Brain microvascular endothelial cell (primary cell): ENCODE measurements at regions not wholly inside any gene's neighbourhood (a gene's known extent, or its start where the extent isn't known, plus 50 kb on each side); places are given as distances from the start of the nearest gene placed in this dataset.

Experiments
- DNase-seq: peaks from one replicate; pipeline ENCODE4 v3.0.0-alpha.2; 2020
- H3K27ac ChIP-seq: fragments of 250-450 bp; sonication (Bioruptor Pico); 2 replicates; pipeline ENCODE4 v1.5.1; 2020; ENCODE audit warnings: mild to moderate bottlenecking, moderate library complexity
- H3K27me3 ChIP-seq: fragments of 250-450 bp; sonication (Bioruptor Pico); replicated peaks from 2 replicates; pipeline ENCODE4 v1.5.1; 2020; ENCODE audit warnings: mild to moderate bottlenecking
- H3K36me3 ChIP-seq: fragments of 250-450 bp; sonication (Bioruptor Pico); replicated peaks from 2 replicates; pipeline ENCODE4 v1.5.1; 2020; ENCODE audit warnings: mild to moderate bottlenecking
- H3K4me3 ChIP-seq: 2 replicates; pipeline ENCODE4 v1.5.1; 2011; ENCODE audit warnings: low read depth, mild to moderate bottlenecking, control low read depth, low read length, moderate library complexity
- CTCF ChIP-seq: IDR thresholded peaks from 2 replicates; pipeline ENCODE4 v1.5.1; 2011; ENCODE audit warnings: low read depth, mild to moderate bottlenecking, moderate library complexity, low read length, control low read depth, inconsistent platforms; ENCODE audit errors: missing control alignments
- in situ Hi-C: cut with HindIII; loops from 2 replicates; pipeline ENCODE4 v1.10.0; 2017; ENCODE audit warnings: low sequenced_read_pairs, low pct_ligation_motif_present

GRCh38 chr10:28881171-28881882 is 204.0 kb downstream of the BAMBI start:
- in situ Hi-C loops = no loop called here
- Histone ChIP-seq H3K27me3 (no peaks in the 10 kb centered on the region), H3K36me3 (no peaks in the 10 kb centered on the region), H3K27ac (no peak overlapping the region), H3K4me3 (no peak overlapping the region)
- TF ChIP-seq CTCF = no peak
- DNase-seq = no peak

GRCh38 chr10:28883741-28884423 is 206.6 kb downstream of the BAMBI start:
- Histone ChIP-seq H3K4me3 (no peak overlapping the region), H3K27ac (no peak overlapping the region), H3K27me3 (no peaks in the 10 kb centered on the region), H3K36me3 (no peaks in the 10 kb centered on the region)
- in situ Hi-C loops = no loop called here
- TF ChIP-seq CTCF = no peak
- DNase-seq = no peak

- H3K27me3 ChIP-seq = no peaks in the 10 kb centered on the region
- H3K36me3 ChIP-seq = no peaks in the 10 kb centered on the region
- no peak for TF ChIP-seq CTCF
- no peak overlapping the region for H3K27ac ChIP-seq
- in situ Hi-C loops = no loop called here
- DNase-seq = no peak
- no peak overlapping the region for H3K4me3 ChIP-seq
Measured at GRCh38 chr10:28890121-28890950, 213.0 kb downstream of the BAMBI start.

GRCh38 chr10:28891058-28891713 is 213.9 kb downstream of the BAMBI start:
- TF ChIP-seq CTCF = no peak
- no peak for DNase-seq
- in situ Hi-C loops = no loop called here

GRCh38 chr10:28892818-28893547 is 215.7 kb downstream of the BAMBI start:
- H3K27me3 ChIP-seq = no peaks in the 10 kb centered on the region
- H3K4me3 ChIP-seq = no peak overlapping the region
- no peak overlapping the region for H3K27ac ChIP-seq
- no peaks in the 10 kb centered on the region for H3K36me3 ChIP-seq
- in situ Hi-C loops = no loop called here
- DNase-seq = peak; percentile 65
- no peak for TF ChIP-seq CTCF

More at GRCh38 chr10:28891058-28891713, 213.9 kb downstream of the BAMBI start:
- Histone ChIP-seq H3K36me3 (no peaks in the 10 kb centered on the region), H3K4me3 (no peak overlapping the region), H3K27ac (no peak overlapping the region), H3K27me3 (no peaks in the 10 kb centered on the region)
